NCI-H2227 treated with DMSO at 0.1 percent for 48 hours (cell line): ENCODE measurements at regions not wholly inside any gene's neighbourhood (a gene's known extent, or its start where the extent isn't known, plus 50 kb on each side); places are given as distances from the start of the nearest gene placed in this dataset.

Experiments used
- DNase-seq: peaks from one replicate; lab custom pipeline; 2025; lab: John Stamatoyannopoulos, UW

DNA sequence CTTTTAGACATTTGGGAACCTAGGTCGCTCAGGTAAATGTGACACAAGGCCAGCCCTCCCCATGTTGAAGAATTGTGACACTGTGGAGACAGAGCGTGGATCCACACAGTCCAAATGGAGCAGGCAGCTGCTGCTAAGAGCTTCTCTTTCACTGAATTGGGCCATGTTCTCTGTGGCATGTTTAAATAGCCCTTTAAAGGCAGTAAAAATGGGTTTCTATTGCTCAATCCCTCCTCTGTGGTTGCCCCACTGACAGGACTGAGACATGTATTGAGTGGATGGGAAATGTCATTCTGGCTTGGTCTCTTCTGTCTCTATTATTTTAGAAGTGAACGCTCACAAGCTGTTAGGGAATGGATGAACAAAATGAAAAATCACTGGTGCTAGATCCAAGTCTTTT, 84.0 kb upstream of the PRICKLE1 start:
- DNase-seq: no peak

DNA sequence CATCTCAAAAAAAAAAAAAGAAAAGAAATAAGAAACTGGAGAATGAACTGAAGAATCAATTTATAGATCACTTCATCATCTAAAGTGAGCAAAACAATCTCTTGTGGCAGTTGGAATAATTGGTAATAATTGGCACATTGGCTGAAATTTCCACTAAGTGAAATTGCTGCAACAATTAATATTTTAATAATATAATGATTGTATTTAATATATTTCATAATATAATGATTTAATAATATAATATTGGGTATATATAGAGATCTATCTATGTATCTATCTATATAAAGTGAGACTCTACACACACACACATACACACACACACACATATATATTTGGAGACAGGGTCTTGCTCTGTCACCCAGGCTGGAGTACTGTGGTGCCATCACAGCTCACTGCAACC, 81.2 kb upstream of the PRICKLE1 start:
- no peak for DNase-seq

GRCh38 chr12:42669553-42669952, 80.0 kb upstream of the PRICKLE1 start:
- no peak for DNase-seq

- DNase-seq: no peak
Measured at GRCh38 chr12:42666671-42667243, 77.2 kb upstream of the PRICKLE1 start.

GRCh38 chr12:42663621-42664020, 74.1 kb upstream of the PRICKLE1 start:
- no peak for DNase-seq

DNA sequence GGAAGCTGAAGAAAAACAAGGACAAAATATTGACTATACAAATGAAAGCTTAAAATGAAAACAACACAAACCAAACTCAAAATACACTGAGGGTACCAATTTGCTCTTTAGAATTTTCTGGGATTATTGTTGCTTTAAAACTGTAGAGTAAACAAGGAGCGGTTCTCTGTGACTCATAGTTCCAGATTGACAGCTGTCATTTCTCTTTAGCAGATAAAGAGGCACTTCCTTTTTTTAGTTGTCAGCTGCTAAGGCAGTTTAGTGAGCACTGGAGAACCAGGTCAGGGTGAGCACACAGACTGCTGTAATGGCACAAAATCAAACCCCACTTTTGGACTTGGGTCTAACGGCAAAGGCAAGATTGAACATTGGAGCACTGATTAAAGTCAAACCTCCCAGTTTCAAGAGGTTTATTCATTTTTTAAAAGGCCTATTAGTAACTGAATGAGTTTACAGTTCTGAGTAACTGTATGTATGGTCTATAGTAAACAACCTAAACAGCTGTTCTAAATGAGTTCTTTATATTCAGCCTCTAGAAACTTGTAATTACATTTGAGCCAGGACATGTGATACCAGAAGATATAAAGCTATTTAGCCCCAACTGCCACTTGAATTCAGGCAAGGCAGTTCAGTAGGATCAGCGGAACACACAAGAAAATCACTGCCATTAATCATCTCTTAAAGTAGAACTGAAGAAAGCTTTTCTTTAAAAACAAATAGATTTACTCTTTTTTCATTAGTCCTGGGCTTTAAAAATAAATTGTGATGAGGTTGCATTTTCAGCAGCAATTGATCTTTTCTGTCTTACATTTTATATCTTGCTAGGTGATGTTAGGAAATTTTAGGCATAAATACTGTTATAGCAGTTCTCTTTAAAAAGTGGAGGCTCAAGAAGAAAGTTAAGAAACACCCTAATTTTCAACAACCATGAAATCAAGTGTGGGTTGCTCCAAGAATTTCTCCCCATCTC, 71.7 kb upstream of the PRICKLE1 start:
- no peak for DNase-seq

- DNase-seq: no peak
Measured at GRCh38 chr12:42660117-42660516, 70.6 kb upstream of the PRICKLE1 start.

DNA sequence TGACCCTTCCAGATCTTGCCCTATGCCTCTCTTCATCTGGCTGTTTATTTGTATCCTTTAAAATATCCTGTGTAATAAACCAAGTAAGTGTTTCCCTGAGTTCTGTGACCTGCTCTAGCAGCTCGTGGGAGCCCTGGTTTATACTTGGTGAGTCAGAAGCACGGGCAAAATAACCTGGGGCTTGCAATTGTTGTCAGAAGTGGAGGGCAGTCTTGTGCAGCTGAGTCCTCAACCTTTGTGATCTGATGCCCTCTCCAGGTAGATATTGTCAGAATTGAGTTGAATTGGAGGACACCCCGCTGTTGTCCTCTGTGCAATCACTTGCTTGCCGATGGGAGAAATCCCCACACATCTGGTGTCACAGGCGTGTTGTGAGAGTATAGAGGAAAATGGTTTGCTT, 62.5 kb upstream of the PRICKLE1 start:
- no peak for DNase-seq

DNA sequence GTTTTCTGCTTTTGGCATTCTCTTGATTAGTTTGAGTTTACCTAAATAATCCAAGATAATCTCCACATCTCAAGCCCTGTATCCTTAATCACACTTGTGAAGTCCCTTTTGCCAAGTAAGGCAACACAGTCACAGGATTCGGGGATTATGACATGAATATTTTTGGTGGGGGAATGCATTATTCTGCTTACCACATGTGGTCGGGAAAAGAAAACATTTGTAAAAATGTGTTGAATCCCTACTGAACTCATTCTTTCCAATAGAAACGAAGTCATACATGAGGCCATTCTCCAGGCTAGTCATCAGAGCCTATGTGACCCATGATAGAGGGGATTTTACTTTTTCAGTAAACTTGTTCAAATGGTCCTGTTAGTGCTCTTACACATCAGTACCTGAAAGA, 58.5 kb upstream of the PRICKLE1 start:
- no peak for DNase-seq

- DNase-seq: no peak
Measured at GRCh38 chr12:42643881-42644579, 54.5 kb upstream of the PRICKLE1 start.

DNA sequence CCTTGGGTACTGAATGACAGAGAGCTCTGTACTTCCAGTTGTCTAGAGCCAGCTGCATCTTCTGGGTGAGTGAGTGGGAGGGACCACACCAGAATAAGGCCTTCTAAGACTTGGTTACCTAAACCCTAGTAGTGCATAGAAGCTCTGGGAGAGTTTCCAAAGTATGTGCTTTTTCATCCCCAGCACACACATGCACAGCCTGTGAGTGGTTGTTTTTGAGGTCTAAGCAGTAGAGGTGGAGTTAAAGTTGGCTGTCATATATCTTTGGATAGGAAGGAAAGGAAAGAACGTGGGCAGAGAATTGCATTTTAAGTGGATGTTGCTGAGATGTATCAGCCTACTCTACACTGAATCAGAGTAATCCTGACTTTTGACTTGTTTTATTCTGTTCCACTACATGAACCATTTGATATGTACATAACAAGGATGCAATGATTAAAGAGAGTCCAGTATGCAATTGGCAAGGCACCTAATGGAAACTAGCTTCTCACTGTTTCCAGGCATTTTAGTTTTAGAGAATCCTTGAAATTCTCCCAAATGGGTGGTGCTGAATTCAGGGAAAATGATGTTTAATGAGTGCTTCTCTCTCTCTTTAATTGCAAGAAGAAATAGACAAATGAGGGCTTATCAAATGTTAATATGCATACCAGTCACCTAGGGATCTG, 51.8 kb upstream of the PRICKLE1 start:
- DNase-seq: no peak

DNA sequence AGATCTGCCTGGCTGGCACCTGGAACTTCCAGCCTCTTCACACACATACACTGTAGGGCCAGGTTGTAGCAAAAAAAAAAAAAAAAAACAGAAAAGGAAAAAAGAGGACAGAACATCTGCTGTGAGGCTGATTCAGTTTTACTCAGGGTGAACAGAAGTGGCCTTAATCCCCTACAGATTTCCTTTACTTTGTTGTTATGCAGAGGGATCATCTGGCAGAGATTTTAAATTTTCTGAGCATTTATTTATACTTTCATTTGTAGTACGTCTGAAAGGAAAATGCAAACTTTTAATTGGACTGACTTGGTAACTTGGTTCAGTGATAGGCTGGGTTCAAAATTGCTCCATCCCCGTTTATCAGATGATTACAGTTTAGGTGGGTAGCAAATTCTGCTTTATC, 50.8 kb upstream of the PRICKLE1 start:
- no peak for DNase-seq

DNA sequence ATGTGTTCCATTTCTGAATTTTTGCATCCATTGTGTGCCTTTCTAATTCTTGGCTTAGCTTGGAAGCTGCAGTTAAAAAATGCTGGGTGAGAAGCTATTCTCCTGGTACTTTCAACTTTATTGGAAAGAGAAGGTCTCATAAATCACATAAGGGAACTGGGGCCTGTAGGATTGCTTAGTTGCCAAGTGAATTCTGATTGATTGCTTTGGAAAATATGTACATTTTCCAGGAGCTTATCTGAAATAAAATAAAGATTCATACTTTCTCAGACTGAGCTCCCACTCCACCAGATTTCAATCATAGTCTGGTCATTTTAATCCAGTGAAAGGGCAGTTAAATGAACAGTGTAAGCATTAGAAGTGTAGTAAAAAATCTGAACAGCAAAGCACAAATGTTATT, 50.0 kb upstream of the PRICKLE1 start:
- no peak for DNase-seq
